NCI-H1092 treated with DMSO at 0.1 percent for 48 hours (cell line): ENCODE measurements at regions not wholly inside any gene's neighbourhood (a gene's known extent, or its start where the extent isn't known, plus 50 kb on each side); places are given as distances from the start of the nearest gene placed in this dataset.
"Not testable (repeated sequence)": the region's sequence is repeated elsewhere in the genome, so short reads cannot be mapped to it uniquely, and the experiment has no call there.

ENCODE experiments used
- DNase-seq: peaks from one replicate; lab custom pipeline; 2025; lab: John Stamatoyannopoulos, UW

GRCh38 chr20:53800418-53800817 is 206.8 kb upstream of the ZNF217 start:
- DNase-seq, result no peak

- DNase-seq, result no peak
Measured at GRCh38 chr20:53797085-53797484, 203.4 kb upstream of the ZNF217 start.

GRCh38 chr20:53795170-53795569 is 201.5 kb upstream of the ZNF217 start:
- no peak for DNase-seq

- DNase-seq, result no peak
Measured at GRCh38 chr20:53794529-53795115, 201.0 kb upstream of the ZNF217 start.

- no peak for DNase-seq
Measured at GRCh38 chr20:53793783-53794383, 200.2 kb upstream of the ZNF217 start.

GRCh38 chr20:53792946-53793536 is 199.4 kb upstream of the ZNF217 start:
- DNase-seq, result no peak

- DNase-seq, result no peak
Measured at GRCh38 chr20:53789989-53790675, 196.5 kb upstream of the ZNF217 start.

- no peak for DNase-seq
Measured at GRCh38 chr20:53788253-53789022, 194.8 kb upstream of the ZNF217 start.

- not testable (repeated sequence) for DNase-seq
Measured at GRCh38 chr20:53787491-53787931, 193.9 kb upstream of the ZNF217 start.

- no peak for DNase-seq
Measured at GRCh38 chr20:53786445-53787267, 193.0 kb upstream of the ZNF217 start.

- DNase-seq, result no peak
Measured at GRCh38 chr20:53786071-53786444, 192.4 kb upstream of the ZNF217 start.

- no peak for DNase-seq
Measured at GRCh38 chr20:53785320-53785719, 191.7 kb upstream of the ZNF217 start.

- DNase-seq, result no peak
Measured at GRCh38 chr20:53783768-53784167, 190.1 kb upstream of the ZNF217 start.

- DNase-seq, result no peak
Measured at GRCh38 chr20:53782612-53783246, 189.1 kb upstream of the ZNF217 start.

- no peak for DNase-seq
Measured at GRCh38 chr20:53779822-53780221, 186.2 kb upstream of the ZNF217 start.

- DNase-seq, result no peak
Measured at GRCh38 chr20:53778736-53779135, 185.1 kb upstream of the ZNF217 start.

- DNase-seq, result no peak
Measured at GRCh38 chr20:53778041-53778516, 184.4 kb upstream of the ZNF217 start.

- DNase-seq, result not testable (repeated sequence)
Measured at GRCh38 chr20:53777402-53777801, 183.8 kb upstream of the ZNF217 start.

- no peak for DNase-seq
Measured at GRCh38 chr20:53776858-53777257, 183.2 kb upstream of the ZNF217 start.

GRCh38 chr20:53774461-53775203 is 181.0 kb upstream of the ZNF217 start:
- DNase-seq, result no peak
